H1 (cell line): ENCODE measurements at regions not wholly inside any gene's neighbourhood (a gene's known extent, or its start where the extent isn't known, plus 50 kb on each side); places are given as distances from the start of the nearest gene placed in this dataset.

Experiments
- POLR2AphosphoS5 ChIP-seq: IDR thresholded peaks from 2 replicates; pipeline ENCODE4 v1.6.1; 2011; ENCODE audit warnings: low read depth, low read length
- TF ChIP-seq, protein P1 (sequence below): fragments of 300-600 bp; sonication (generic); IDR thresholded peaks from 2 replicates; pipeline ENCODE4 v1.7.1; 2012; ENCODE audit warnings: low read length, moderate library complexity, mild to moderate bottlenecking, inconsistent platforms; ENCODE audit not compliant: insufficient replicate concordance
- TF ChIP-seq, protein P2 (sequence below), 3 experiments: IDR thresholded peaks; 1 replicate in 2 of 3; 2 replicates in 1 of 3; pipeline versions ENCODE4 v1.5.1 to v1.6.1; 2011; ENCODE audit warnings: low read length in 3 of 3, mild to moderate bottlenecking in 3 of 3, inconsistent platforms in 2 of 3, low read depth in 1 of 3, moderate library complexity in 1 of 3; ENCODE audit not compliant: insufficient read depth in 1 of 3; ENCODE audit errors: control extremely low read depth in 1 of 3

GRCh38 chr3:168865022-168865551 lies 769.4 kb upstream of the GOLIM4 start (continued):
- TF ChIP-seq, protein P1, sequence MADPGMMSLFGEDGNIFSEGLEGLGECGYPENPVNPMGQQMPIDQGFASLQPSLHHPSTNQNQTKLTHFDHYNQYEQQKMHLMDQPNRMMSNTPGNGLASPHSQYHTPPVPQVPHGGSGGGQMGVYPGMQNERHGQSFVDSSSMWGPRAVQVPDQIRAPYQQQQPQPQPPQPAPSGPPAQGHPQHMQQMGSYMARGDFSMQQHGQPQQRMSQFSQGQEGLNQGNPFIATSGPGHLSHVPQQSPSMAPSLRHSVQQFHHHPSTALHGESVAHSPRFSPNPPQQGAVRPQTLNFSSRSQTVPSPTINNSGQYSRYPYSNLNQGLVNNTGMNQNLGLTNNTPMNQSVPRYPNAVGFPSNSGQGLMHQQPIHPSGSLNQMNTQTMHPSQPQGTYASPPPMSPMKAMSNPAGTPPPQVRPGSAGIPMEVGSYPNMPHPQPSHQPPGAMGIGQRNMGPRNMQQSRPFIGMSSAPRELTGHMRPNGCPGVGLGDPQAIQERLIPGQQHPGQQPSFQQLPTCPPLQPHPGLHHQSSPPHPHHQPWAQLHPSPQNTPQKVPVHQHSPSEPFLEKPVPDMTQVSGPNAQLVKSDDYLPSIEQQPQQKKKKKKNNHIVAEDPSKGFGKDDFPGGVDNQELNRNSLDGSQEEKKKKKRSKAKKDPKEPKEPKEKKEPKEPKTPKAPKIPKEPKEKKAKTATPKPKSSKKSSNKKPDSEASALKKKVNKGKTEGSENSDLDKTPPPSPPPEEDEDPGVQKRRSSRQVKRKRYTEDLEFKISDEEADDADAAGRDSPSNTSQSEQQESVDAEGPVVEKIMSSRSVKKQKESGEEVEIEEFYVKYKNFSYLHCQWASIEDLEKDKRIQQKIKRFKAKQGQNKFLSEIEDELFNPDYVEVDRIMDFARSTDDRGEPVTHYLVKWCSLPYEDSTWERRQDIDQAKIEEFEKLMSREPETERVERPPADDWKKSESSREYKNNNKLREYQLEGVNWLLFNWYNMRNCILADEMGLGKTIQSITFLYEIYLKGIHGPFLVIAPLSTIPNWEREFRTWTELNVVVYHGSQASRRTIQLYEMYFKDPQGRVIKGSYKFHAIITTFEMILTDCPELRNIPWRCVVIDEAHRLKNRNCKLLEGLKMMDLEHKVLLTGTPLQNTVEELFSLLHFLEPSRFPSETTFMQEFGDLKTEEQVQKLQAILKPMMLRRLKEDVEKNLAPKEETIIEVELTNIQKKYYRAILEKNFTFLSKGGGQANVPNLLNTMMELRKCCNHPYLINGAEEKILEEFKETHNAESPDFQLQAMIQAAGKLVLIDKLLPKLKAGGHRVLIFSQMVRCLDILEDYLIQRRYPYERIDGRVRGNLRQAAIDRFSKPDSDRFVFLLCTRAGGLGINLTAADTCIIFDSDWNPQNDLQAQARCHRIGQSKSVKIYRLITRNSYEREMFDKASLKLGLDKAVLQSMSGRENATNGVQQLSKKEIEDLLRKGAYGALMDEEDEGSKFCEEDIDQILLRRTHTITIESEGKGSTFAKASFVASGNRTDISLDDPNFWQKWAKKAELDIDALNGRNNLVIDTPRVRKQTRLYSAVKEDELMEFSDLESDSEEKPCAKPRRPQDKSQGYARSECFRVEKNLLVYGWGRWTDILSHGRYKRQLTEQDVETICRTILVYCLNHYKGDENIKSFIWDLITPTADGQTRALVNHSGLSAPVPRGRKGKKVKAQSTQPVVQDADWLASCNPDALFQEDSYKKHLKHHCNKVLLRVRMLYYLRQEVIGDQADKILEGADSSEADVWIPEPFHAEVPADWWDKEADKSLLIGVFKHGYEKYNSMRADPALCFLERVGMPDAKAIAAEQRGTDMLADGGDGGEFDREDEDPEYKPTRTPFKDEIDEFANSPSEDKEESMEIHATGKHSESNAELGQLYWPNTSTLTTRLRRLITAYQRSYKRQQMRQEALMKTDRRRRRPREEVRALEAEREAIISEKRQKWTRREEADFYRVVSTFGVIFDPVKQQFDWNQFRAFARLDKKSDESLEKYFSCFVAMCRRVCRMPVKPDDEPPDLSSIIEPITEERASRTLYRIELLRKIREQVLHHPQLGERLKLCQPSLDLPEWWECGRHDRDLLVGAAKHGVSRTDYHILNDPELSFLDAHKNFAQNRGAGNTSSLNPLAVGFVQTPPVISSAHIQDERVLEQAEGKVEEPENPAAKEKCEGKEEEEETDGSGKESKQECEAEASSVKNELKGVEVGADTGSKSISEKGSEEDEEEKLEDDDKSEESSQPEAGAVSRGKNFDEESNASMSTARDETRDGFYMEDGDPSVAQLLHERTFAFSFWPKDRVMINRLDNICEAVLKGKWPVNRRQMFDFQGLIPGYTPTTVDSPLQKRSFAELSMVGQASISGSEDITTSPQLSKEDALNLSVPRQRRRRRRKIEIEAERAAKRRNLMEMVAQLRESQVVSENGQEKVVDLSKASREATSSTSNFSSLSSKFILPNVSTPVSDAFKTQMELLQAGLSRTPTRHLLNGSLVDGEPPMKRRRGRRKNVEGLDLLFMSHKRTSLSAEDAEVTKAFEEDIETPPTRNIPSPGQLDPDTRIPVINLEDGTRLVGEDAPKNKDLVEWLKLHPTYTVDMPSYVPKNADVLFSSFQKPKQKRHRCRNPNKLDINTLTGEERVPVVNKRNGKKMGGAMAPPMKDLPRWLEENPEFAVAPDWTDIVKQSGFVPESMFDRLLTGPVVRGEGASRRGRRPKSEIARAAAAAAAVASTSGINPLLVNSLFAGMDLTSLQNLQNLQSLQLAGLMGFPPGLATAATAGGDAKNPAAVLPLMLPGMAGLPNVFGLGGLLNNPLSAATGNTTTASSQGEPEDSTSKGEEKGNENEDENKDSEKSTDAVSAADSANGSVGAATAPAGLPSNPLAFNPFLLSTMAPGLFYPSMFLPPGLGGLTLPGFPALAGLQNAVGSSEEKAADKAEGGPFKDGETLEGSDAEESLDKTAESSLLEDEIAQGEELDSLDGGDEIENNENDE: peak; percentile 53
- TF ChIP-seq, protein P2, sequence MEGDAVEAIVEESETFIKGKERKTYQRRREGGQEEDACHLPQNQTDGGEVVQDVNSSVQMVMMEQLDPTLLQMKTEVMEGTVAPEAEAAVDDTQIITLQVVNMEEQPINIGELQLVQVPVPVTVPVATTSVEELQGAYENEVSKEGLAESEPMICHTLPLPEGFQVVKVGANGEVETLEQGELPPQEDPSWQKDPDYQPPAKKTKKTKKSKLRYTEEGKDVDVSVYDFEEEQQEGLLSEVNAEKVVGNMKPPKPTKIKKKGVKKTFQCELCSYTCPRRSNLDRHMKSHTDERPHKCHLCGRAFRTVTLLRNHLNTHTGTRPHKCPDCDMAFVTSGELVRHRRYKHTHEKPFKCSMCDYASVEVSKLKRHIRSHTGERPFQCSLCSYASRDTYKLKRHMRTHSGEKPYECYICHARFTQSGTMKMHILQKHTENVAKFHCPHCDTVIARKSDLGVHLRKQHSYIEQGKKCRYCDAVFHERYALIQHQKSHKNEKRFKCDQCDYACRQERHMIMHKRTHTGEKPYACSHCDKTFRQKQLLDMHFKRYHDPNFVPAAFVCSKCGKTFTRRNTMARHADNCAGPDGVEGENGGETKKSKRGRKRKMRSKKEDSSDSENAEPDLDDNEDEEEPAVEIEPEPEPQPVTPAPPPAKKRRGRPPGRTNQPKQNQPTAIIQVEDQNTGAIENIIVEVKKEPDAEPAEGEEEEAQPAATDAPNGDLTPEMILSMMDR (IDR thresholded peaks at IDR 0.05; ENCODE audit: control extremely low read depth in 1 of 3, insufficient read depth in 1 of 3, low read depth in 1 of 3, low read length in 3 of 3): peak in 2 of 3 experiments; percentile 22 to 57; a peak in 2 of 4 replicates
- TF ChIP-seq POLR2AphosphoS5: no peak
